HG02588 (cell line): ENCODE measurements at regions not wholly inside any gene's neighbourhood (a gene's known extent, or its start where the extent isn't known, plus 50 kb on each side); places are given as distances from the start of the nearest gene placed in this dataset.
"Not testable (repeated sequence)": the region's sequence is repeated elsewhere in the genome, so short reads cannot be mapped to it uniquely, and the experiment has no call there.

Experiments used
- ATAC-seq: cut with Tn5 transposase; IDR thresholded peaks from one replicate; pipeline ENCODE4 v1.9.1; 2021; ENCODE audit warnings: mild to moderate bottlenecking, moderate library complexity; ENCODE audit not compliant: unreplicated experiment

GRCh38 chr5:16987776-16988175 lies 51.7 kb upstream of the MYO10 start:
- no peak for ATAC-seq

- not testable (repeated sequence) for ATAC-seq
These were observed 54.9 kb upstream of the MYO10 start for GRCh38 chr5:16990817-16991520.

- ATAC-seq = no peak
These were observed 55.9 kb upstream of the MYO10 start for GRCh38 chr5:16992006-16992405.

GRCh38 chr5:16992444-16992843 lies 56.4 kb upstream of the MYO10 start:
- ATAC-seq = no peak

GRCh38 chr5:16994565-16994964 lies 58.5 kb upstream of the MYO10 start:
- ATAC-seq = no peak

GRCh38 chr5:16995372-16995771 lies 59.3 kb upstream of the MYO10 start:
- no peak for ATAC-seq

GRCh38 chr5:17000291-17000939 lies 64.3 kb upstream of the MYO10 start:
- no peak for ATAC-seq

- no peak for ATAC-seq
These were observed 65.3 kb upstream of the MYO10 start for GRCh38 chr5:17001428-17001827.

GRCh38 chr5:17004441-17005106 lies 68.5 kb upstream of the MYO10 start:
- no peak for ATAC-seq

- ATAC-seq = no peak
These were observed 69.2 kb upstream of the MYO10 start for GRCh38 chr5:17005107-17005828.

GRCh38 chr5:17012289-17012688 lies 76.2 kb upstream of the MYO10 start:
- ATAC-seq = no peak

- ATAC-seq = no peak
These were observed 78.6 kb upstream of the MYO10 start for GRCh38 chr5:17014686-17015085.

- no peak for ATAC-seq
These were observed 82.8 kb upstream of the MYO10 start for GRCh38 chr5:17018871-17019270.

- no peak for ATAC-seq
These were observed 83.2 kb upstream of the MYO10 start for GRCh38 chr5:17019324-17019723.

- no peak for ATAC-seq
These were observed 84.9 kb upstream of the MYO10 start for GRCh38 chr5:17020678-17021601.

GRCh38 chr5:17021602-17021932 lies 85.5 kb upstream of the MYO10 start:
- no peak for ATAC-seq

GRCh38 chr5:17022296-17022695 lies 86.2 kb upstream of the MYO10 start:
- ATAC-seq = no peak

- no peak for ATAC-seq
These were observed 88.6 kb upstream of the MYO10 start for GRCh38 chr5:17024686-17025180.

GRCh38 chr5:17031659-17032277 lies 95.7 kb upstream of the MYO10 start:
- not testable (repeated sequence) for ATAC-seq
